ENCODE measurements at regions not wholly inside any gene's neighbourhood (a gene's known extent, or its start where the extent isn't known, plus 50 kb on each side); places are given as distances from the start of the nearest gene placed in this dataset.

DNA sequence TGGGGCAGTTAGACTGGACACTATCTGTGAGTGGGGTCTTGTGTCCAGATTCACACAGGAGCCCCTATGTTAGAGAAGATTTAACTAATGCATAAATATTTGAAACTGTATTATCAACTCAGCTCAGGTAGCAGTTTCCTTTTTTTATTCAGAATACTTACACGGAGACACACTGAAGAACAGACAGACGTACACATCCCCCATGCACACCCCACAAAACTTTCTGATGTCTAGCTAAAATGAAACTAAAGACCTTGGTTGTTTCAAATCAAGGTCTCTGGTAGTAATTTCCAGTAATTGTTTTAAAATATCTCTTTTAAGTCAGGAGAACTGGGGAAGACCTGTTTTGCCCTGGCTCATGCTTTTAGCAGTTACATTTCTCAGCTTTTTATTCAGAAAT lies 55.7 kb upstream of the PRKCQ start:
- TF ChIP-seq CTCF (IDR thresholded peaks at IDR 0.05) (no peak), POLR2A (IDR thresholded peaks at IDR 0.05) (no peak)
